Stimulated activated naive CD8-positive, alpha-beta T cell treated with anti-CD3 and anti-CD28 coated beads, Interleukin-15, Interleukin-2, amounts not matched to agents 100 U/mL and 50 U/mL, for 24 hours (primary cell): ENCODE measurements at regions not wholly inside any gene's neighbourhood (a gene's known extent, or its start where the extent isn't known, plus 50 kb on each side); places are given as distances from the start of the nearest gene placed in this dataset.

Experiments used
- ATAC-seq: fragments of 150-1000 bp; cut with Tn5 transposase; one replicate; pipeline ENCODE4 v1.10.0; 2021
- DNase-seq: peaks from one replicate; pipeline ENCODE4 v3.0.0; 2021

DNA sequence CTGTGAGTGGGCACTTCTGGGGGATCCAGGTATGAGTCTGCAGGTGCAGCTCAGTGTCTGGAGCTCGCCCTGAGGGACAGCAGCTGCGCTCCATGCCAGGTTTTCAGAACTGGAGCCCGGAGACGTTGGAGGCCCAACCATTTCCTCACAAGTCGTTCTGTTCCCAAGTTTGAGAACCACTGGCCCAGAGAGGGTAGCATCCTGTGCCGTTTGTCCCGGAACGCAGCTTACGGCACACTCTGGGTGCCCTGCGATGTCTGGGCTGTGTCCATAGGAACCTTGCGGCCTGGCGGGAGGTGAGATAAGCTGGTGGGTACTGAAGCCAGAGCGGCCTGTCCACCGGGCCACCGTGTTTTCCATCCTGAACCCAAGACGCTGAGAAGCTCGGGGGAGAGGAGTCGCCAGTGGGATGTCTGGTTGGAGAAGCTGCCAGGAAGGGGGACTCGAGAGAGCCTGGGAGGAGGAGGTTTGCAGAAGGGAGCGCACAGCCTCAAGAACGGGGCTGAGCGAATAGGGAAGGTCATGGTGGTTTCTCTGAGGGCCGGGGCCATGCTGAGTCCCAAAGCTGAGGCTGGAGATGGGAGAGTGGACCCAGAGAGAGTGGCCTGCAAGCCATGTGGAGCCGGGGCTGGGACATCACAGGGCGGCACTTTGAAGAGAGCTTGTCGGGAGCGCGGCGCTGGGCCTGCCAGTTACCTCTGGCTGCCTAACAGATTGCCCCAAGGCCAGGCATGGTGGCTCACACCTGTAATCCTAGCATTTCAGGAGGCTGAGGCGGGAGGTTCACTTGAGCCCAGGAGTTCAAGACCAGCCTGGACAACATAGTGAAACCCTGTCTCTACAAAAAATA is 211.0 kb upstream of the GSE1 start:
- ATAC-seq, result no peak
- DNase-seq, result peak; percentile 1

DNA sequence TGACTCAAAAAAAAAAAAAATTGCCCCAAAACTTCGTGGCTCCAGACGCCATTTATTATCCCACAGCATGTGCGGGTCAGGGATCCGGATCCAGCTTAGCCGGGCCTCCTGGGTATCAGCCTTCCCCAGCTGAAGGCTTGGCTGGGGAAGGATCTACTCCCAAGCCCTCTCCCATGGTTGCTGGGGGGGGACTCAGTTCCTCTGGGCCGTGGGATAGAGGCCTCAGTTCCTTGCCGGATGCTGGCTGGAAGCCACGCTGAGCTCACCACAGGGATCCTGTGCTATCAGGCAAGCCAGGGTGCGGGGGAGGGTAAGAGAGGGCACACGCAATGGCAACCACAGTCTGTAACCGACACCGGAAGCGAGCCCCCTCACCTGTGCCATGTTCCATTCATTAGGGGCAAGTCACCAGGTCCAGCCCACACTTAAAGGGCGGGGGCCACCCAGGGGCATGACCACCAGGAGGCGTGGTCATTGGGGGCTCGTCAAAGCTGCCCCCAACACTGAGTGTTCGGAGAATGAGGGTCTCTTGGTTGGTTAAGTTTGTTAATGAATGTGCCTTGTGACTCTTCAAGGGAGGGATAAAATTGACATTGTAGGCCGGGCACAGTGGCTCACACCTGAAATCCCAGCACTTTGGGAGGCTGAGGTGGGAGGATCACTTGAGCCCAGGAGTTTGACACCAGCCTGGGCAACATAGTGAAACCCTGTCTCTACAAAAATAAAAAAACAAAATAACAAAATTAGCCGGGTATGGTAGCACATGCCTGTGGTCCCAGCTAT is 210.0 kb upstream of the GSE1 start:
- peak; percentile 43 for DNase-seq

DNA sequence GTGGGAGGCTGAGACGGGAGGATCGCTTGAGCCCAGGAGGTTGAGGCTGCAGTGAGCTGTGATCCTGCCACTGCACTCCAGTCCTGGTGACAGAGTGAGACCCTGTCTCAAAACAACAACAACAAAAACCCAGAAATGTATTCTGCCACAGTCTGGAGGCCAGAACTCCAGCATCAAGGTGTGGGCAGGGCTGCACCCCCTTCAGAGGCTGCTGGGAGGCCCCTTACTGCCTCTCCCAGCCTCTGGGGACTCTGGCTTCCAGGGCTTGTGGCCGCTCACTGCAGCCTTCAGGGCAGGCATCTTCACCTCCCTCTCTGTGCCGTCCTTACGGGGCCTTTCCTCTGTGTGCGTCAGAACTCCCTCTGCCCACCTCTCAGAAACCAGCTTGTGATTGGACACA is 209.4 kb upstream of the GSE1 start:
- peak; percentile 43 for ATAC-seq

More for the DNA sequence above, 210.0 kb upstream of the GSE1 start:
- peak; percentile 30 for ATAC-seq

GRCh38 chr16:85412911-85413520 is 200.1 kb upstream of the GSE1 start:
- ATAC-seq, result no peak

More for the DNA sequence above, 209.4 kb upstream of the GSE1 start:
- no peak for DNase-seq

GRCh38 chr16:85413691-85414663 is 199.1 kb upstream of the GSE1 start:
- DNase-seq (no peak), ATAC-seq (peak; percentile 68)

More at GRCh38 chr16:85412911-85413520, 200.1 kb upstream of the GSE1 start:
- DNase-seq, result no peak

DNA sequence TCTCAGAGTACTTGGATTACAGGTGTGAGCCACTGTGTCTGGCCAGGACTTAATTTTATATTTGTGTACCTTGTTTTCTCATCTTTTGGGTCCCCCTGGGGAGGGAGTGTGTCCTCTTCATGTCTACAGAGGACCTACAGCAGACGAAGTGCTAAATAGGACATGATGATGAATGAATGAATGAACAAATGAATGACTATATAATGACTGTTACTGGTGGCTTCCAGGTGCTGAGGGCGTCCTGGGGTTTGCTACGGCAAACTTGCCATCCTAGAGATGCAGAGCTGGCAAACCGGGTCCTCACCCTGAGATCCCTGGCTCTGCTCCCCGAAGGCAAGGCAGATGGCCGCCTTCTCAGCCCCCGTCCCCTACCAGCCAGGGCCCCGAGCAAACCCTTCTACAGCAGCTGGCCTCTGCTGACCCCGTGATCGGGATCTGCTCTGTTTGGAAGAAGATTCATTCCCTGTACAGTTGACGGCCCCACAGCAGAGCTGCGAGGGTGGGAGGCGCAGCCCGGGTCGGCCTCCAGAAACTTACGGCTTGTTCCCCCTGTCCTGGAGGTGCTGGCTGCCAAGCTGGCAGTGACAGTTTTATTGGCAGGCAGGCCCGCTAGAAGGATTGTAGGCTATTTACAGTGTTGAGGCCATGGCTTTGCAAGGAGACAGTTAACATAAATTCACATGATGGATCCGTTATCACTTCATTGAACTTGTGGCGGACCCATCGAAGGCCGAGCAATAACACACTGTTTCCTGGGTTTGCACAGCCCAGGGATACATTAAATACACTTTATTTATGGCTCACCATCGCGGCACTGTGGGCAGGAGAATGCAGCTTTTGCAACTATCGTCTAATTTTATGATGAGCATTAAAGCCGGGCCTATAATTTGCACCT is 197.7 kb upstream of the GSE1 start:
- no peak for ATAC-seq
- no peak for DNase-seq

DNA sequence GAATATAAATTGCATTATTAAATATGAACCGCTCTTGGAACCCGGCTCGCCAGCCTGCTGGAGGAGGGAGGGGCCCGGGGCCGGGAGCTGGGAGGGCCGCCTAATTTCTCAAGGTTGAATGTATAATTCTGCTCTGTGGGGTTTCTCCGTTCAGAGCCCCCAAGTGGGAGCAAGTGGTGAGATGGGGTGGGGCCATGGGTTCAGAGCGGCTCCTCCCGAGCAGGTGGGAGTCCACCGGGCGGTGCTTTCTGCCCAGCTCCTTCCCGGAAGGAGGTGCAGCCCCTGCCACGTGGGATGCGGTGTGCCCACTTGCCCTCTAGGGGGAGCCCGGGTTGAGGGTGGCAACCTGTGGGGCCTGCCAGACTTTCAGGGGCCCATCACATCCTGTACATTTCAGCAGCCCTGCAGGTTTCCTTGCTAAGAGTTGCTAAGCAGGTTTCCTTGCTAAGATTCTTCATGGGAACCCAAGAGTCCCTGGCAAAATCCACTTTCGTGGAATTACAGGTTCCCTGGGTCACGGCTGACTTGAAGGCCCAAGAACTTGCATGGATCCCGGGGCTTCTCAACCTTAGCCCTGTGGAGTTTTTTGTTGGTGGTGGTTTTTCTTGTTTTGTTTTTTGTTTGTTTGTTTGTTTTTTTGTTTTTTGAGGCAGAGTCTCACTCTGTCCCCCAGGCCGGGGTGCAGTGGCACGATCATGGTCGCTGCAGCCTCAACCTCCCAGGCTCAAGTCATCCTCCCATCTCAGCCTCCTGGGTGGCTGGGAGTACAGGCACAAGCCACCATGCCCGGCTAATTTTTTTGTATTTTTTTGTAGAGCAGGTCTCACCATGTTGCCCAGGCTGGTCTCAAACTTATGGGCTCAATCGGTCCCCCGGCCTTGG is 196.7 kb upstream of the GSE1 start:
- ATAC-seq (peak; percentile 73), DNase-seq (peak; percentile 87)

DNA sequence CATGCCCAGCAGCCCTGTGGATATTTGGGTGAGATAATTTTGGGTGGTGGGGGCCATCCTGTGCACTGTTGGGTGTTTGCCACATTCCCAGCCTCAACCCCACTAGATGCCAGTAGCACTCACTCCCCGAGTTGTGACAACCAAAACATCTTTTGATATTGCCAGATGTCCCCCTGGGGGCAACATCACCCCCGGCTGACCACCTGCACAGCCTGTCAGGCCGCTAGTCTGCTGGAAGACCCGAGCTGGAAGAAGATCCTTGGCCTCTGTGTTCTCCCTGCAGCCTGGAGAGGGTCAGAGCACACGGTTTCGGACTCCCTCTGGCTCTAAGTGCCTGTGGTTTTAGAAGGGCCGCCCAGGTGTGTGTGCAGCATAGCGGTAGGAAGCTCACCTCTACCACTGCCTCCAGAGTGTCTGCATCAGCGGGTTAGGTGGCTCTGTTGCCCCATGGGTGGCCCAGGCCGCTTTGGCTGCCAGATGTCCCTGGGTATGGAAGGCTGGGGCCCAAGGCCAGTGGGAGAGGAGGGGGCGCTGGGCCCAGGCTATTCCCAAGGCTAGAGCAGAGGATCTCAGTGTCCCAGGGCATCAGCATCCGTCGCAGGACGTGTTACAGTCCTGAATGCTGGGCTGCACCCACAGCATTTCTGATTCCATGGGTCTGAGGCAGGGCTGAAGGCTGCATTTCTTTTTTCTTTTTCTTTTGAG is 195.8 kb upstream of the GSE1 start:
- ATAC-seq (no peak), DNase-seq (no peak)

- DNase-seq, result no peak
Observed at GRCh38 chr16:85418978-85419491, 194.1 kb upstream of the GSE1 start.

GRCh38 chr16:85419503-85420408 is 193.4 kb upstream of the GSE1 start:
- DNase-seq (no peak), ATAC-seq (no peak)

More at GRCh38 chr16:85418978-85419491, 194.1 kb upstream of the GSE1 start:
- no peak for ATAC-seq

- peak; percentile 74 for ATAC-seq
- DNase-seq, result peak; percentile 90
Observed at GRCh38 chr16:85420501-85421337, 192.4 kb upstream of the GSE1 start.

GRCh38 chr16:85421338-85422195 is 191.6 kb upstream of the GSE1 start:
- ATAC-seq (no peak), DNase-seq (no peak)

GRCh38 chr16:85422196-85422631 is 190.9 kb upstream of the GSE1 start:
- DNase-seq (no peak), ATAC-seq (no peak)

DNA sequence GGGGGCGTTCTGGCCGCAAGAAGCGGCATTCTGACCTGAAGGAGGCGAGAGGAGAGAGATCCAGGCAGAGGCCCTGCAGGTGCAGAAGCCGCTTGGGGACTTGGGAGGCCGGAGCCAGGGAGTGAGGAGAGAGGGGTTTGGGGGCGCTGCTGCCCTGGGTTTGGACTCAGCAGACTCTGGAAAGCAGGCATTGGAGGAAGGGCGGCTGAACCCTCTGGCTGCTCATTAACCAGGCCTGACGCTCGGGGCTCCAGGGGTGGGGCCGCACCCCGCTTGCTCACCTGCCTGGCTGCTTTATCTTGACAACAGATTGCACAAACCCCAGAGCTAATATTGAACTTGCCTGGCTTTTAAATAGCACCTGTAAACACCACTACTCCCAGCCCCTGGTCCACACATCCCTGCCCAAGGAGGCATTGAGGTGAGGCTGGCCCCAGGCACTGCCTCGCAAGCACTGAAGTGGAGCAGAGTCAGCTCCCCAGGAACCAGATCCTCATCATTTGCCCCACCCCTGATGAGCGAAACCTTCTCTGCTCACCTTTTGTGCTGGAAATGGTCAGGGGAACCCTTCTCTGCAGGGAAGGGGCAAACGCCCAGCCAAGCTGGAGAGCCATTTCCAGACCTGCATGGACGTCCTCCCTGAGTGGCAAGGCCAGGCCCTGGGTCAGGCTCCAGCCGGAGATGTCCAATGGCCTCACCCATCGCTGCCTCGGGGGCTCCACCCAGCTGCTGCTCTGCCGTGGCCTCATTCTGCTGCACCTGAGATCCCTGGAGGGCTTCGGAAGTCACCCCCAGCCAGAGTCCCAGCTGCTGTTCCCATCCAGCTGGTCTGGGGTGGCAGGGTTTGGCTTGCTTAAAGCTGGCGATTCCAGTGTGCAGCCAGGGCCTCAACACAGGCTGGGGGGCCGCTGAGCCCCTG is 190.2 kb upstream of the GSE1 start:
- DNase-seq (no peak), ATAC-seq (no peak)
